ENCODE measurements at regions not wholly inside any gene's neighbourhood (a gene's known extent, or its start where the extent isn't known, plus 50 kb on each side); places are given as distances from the start of the nearest gene placed in this dataset.

- no peak for TF ChIP-seq EZH2phosphoT487 (IDR thresholded peaks at IDR 0.05; ENCODE audit: borderline replicate concordance, low read length)
- TF ChIP-seq CTCF (IDR thresholded peaks at IDR 0.05; ENCODE audit: low read depth, low read length, poor library complexity, severe bottlenecking), result no peak
These were observed 358.5 kb downstream of the TFEC start for GRCh38 chr7:115672024-115672423.
